Lower leg skin (tissue), 4 donors: ENCODE measurements at regions not wholly inside any gene's neighbourhood (a gene's known extent, or its start where the extent isn't known, plus 50 kb on each side); places are given as distances from the start of the nearest gene placed in this dataset.
"Not testable (repeated sequence)": the region's sequence is repeated elsewhere in the genome, so short reads cannot be mapped to it uniquely, and the experiment has no call there.

Experiments used
- DNase-seq, 2 donors: peaks; one replicate each; pipeline ENCODE4 v3.0.0-alpha.2; 2019; ENCODE audit warnings: low spot score in 2 of 2
- H3K4me3 ChIP-seq: fragments of 200-600 bp; sonication (generic); 2 replicates; pipeline ENCODE4 v1.5.1; 2017; ENCODE audit warnings: mild to moderate bottlenecking, low read depth; ENCODE audit not compliant: poor library complexity, severe bottlenecking
- CTCF ChIP-seq, 3 donors: fragments of 450-650 bp; IDR thresholded peaks; one replicate each; pipeline ENCODE4 v1.5.1; 2016; ENCODE audit warnings: antibody characterized with exemption in 3 of 3, mild to moderate bottlenecking in 3 of 3, moderate library complexity in 2 of 3
- POLR2A ChIP-seq, 2 donors: fragments of 450-650 bp; IDR thresholded peaks; one replicate each; pipeline ENCODE4 v1.6.1; 2016 to 2017; ENCODE audit warnings: antibody characterized with exemption in 2 of 2, mild to moderate bottlenecking in 1 of 2, moderate library complexity in 1 of 2
- WGBS, 2 donors: methylation state at CpG; one replicate each; pipeline ENCODE4 v1.1.5; 2018; 5-methylcytosine and 5-hydroxymethylcytosine counted together
- intact Hi-C: fragments of 100-400 bp; cut with DNase I; formaldehyde crosslinking; loops from one replicate; pipeline ENCODE4 v1.15.0; 2023; ENCODE audit warnings: low total_unique reads

GRCh38 chr1:232130815-232131480, 499.0 kb downstream of the SIPA1L2 start:
- intact Hi-C loops: no loop called here
- TF ChIP-seq CTCF (IDR thresholded peaks at IDR 0.05) (no peak), POLR2A (IDR thresholded peaks at IDR 0.05) (no peak)
- DNase-seq: no peak
- no peak overlapping the region for H3K4me3 ChIP-seq
- WGBS, 2 donors: 49 to 65% methylated on average over 4 of the region's 4 CpGs

- TF ChIP-seq CTCF (IDR thresholded peaks at IDR 0.05) (no peak), POLR2A (IDR thresholded peaks at IDR 0.05) (no peak)
- H3K4me3 ChIP-seq: no peak overlapping the region
- WGBS, 2 donors: 54 to 62% methylated on average over 2 of the region's 2 CpGs
- no peak for DNase-seq
- intact Hi-C loops: no loop called here
These were observed 500.6 kb downstream of the DISC1 start for GRCh38 chr1:232127190-232127589.

- intact Hi-C loops: no loop called here
- DNase-seq: no peak
- WGBS, 2 donors: 74 to 77% methylated on average over 9 of the region's 9 CpGs
- no peak for TF ChIP-seq POLR2A (IDR thresholded peaks at IDR 0.05)
- TF ChIP-seq CTCF (IDR thresholded peaks at IDR 0.05): no peak
- H3K4me3 ChIP-seq: no peak overlapping the region
These were observed 497.4 kb downstream of the DISC1 start for GRCh38 chr1:232123775-232124659.

- DNase-seq, intact Hi-C loops, H3K4me3 ChIP-seq: not testable (repeated sequence)
- WGBS, 2 donors: 87 to 98% methylated on average over 4 of the region's 4 CpGs
These were observed 491.3 kb downstream of the DISC1 start for GRCh38 chr1:232117903-232118302.

- intact Hi-C loops: no loop called here
- no peak for TF ChIP-seq POLR2A (IDR thresholded peaks at IDR 0.05)
- TF ChIP-seq CTCF (IDR thresholded peaks at IDR 0.05): no peak
- no peak for DNase-seq
- H3K4me3 ChIP-seq: no peak overlapping the region
These were observed 488.4 kb downstream of the DISC1 start for GRCh38 chr1:232114985-232115384.

- no peak overlapping the region for H3K4me3 ChIP-seq
- intact Hi-C loops: no loop called here
- DNase-seq: no peak
- no peak for TF ChIP-seq POLR2A (IDR thresholded peaks at IDR 0.05)
- TF ChIP-seq CTCF (IDR thresholded peaks at IDR 0.05): no peak
These were observed 485.5 kb downstream of the DISC1 start for GRCh38 chr1:232112076-232112475.
